GM18511 (cell line): ENCODE measurements at regions not wholly inside any gene's neighbourhood (a gene's known extent, or its start where the extent isn't known, plus 50 kb on each side); places are given as distances from the start of the nearest gene placed in this dataset.

Experiments
- ATAC-seq: cut with Tn5 transposase; IDR thresholded peaks from one replicate; pipeline ENCODE4 v1.9.1; 2021; ENCODE audit warnings: mild to moderate bottlenecking, moderate library complexity; ENCODE audit not compliant: unreplicated experiment

DNA sequence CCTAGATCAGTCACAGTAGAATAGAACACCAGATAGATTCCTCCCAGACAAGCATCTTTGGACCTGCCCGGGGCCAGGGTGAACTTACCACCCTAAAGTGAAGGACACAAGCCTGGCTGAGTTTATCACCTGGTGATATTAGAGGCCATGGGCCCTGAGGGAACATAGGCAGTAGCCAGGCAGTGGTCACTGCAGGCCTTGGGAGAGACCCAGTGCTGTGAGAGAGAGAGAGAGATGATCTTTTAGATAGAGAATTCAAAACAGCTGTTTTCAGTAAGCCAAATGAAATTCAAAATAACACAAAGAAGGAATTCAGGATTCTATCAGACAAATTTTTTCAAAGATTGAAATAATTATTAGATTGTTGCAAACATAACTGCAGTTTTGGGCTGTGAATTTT is 1679.9 kb downstream of the EFNB2 start:
- no peak for ATAC-seq

DNA sequence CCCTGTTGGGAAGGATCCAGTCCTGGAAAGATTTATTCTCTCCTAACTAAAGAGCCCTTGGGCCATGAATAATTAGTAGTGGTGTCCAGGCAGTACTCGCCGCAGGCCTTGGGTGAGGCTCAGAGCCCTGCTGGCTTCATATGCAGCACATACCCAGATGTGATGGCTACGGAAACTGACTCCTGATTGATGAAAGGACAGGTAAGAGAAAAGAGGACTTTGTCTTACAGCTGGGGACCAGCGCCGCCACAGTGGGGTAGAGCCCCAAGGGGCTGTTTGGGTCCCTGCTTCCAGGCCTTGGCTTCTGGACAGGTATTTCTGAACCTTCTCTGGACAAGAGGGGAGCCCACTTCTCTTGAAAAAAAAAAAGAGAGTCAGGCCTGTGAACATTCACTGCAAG is 1680.8 kb downstream of the EFNB2 start:
- no peak for ATAC-seq

DNA sequence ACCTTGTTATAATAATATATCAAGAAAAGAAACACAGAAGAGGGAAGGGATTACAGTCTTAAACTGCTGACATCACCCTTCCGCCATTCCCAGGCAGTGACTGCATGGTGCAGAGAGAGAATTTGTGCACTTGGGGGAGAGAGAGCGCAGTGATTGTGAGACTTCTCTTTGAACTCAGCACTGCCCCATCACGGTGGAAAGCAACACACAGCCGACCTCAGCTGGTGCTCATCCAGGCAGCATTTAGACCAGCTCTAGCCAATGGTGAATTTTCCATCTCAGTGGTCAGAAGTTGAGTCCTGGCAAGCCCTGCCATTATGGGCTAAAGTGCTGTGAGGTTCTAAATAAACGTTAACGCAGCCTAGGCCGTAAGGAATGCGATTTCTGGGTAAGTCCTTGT is 1681.5 kb downstream of the EFNB2 start:
- ATAC-seq = no peak

DNA sequence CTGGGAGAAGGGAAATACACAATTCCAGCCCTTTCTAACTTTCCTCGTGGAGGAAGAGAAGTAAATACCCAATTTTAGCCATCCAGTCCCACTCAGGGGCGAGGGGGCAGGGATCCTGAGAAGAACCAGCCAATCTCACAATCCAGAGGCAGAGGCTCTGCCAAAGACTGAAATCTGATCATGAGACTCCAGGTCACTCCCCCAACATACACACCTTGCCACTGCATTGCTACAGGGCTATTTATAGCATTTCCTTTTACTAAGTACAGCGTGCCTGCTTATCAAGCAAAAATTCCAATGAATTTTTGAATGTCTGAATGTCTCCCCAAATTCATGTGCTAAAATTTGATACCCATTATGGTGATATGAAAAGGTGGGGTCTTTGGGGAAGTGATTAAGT is 1687.5 kb downstream of the EFNB2 start:
- ATAC-seq = no peak

- ATAC-seq = no peak
Measured at GRCh38 chr13:104843401-104843800, 1692.1 kb downstream of the EFNB2 start.

DNA sequence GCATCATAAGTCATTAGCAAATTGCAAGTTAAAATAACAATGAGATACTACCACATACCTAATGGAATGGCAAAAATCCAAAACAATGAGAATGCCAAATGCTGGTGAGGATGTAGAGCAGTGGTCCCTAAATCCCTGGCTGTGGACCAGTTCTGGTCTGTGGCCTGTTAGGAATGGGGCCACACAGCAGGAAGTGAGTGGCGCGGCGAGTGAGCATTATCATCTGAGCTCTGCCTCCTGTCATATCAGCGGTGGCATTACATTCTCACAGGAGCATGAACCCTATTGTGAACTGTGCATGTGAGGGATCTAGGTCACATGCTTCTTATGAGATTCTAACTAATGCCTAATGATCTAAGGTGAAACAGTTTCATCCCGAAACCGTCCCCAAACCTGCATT is 1694.4 kb downstream of the EFNB2 start:
- no peak for ATAC-seq

GRCh38 chr13:104837756-104838155 is 1697.7 kb downstream of the EFNB2 start:
- no peak for ATAC-seq

- no peak for ATAC-seq
Measured at GRCh38 chr13:104833221-104833620, 1702.2 kb downstream of the EFNB2 start.

DNA sequence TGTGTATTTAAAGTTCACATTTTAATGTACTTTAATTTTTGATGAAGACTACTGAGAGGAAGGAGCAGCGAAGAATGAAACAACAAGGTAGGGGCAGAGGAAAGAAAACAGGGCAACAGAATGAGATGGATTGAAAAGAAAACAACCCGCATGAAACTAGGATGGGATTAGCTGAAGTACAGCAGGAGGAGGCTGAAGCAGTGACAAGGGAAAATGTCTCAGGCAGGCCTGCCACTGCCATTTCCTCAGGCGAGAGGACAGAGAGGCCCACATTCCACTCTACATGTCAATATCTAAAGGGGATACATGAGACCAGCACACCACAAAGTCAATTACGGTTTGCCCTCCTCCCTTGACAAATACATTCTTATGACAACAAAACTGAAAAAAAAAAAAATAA is 1703.2 kb downstream of the EFNB2 start:
- no peak for ATAC-seq

- ATAC-seq = no peak
Measured at GRCh38 chr13:104831831-104832230, 1703.6 kb downstream of the EFNB2 start.

DNA sequence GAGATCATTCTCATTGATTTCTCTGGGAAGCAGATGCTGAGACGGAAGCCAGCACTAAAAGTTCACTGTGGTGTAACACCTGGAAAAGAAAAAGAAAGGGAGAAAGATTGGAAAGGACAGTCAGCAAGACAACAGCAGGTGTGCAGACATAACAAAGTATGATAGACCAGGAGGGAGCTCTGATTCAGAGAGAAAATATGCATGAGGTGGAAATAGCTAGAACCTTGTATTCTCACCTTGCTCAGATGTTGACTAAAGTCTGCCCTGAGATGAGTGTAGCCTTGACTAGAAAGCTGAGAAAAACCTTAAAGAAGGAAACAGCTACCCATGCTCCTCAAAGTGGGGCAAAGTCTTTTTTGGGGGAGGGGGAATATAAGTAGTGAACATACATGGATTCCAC is 1711.8 kb downstream of the EFNB2 start:
- no peak for ATAC-seq

- ATAC-seq = no peak
Measured at GRCh38 chr13:104823071-104823470, 1712.4 kb downstream of the EFNB2 start.

GRCh38 chr13:104817271-104817670 is 1718.2 kb downstream of the EFNB2 start:
- no peak for ATAC-seq

- no peak for ATAC-seq
Measured at GRCh38 chr13:104816726-104817125, 1718.7 kb downstream of the EFNB2 start.

DNA sequence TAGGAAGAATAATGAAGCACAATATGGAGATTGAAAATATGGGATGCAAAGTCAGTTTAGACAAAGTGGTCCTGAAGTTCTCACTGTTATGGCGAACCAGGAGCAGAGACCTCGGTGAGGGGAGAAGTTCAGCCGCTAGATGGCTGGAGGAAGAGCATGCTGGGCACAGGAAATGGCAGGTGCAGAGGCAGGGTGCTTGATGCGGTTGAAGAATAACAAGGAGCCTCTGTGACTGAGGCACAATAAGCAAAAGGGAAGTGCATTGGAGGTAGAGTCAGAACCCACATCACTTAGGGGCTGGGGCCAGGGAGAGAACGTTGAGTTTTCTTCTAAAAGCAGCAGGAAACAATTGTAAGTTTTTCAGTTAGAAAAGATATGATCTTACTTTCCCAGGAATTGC is 1725.2 kb downstream of the EFNB2 start:
- ATAC-seq = no peak

- no peak for ATAC-seq
Measured at GRCh38 chr13:104809483-104809882, 1726.0 kb downstream of the EFNB2 start.

GRCh38 chr13:104805346-104805745 is 1730.1 kb downstream of the EFNB2 start:
- ATAC-seq = no peak

DNA sequence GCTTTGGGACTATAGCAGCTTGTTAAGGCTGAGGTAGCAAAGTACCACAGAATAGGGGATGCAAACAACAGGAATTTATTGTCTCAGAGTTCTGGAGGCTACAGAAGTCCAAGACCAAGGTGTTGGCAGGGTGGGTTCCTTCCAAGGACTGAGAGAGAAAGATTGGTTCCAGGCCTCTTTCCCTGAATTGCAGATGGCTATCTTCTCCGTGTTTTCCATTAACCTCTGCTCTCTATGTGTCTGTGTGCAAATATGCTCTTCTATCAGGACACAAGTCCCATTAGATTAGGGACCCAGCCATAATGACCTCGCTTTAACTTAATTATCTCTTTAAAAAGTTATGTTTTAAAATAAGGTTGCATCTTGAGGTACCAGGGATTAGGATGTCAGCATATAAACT is 1732.9 kb upstream of the SLC10A2 start:
- no peak for ATAC-seq

- ATAC-seq = no peak
Measured at GRCh38 chr13:104798486-104798885, 1732.3 kb upstream of the SLC10A2 start.

DNA sequence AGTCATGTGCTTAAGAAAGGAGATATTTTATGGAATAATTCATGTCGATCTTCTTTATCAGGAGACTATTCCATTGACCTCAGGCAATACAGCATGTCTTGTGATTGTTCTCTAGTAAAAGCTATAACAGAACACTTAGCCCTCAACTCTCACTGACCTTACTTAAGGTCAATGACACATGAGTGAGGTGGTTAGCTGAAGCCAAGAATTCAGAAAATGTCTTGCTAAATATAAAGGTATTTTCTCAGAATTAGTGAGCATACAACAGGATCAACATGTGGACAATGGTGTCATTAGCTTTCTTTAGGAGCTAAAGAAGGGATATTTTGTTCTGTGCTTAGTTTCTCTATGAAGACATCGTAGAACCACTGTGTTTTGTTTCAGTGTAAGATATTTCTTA is 1730.4 kb upstream of the SLC10A2 start:
- ATAC-seq = no peak

DNA sequence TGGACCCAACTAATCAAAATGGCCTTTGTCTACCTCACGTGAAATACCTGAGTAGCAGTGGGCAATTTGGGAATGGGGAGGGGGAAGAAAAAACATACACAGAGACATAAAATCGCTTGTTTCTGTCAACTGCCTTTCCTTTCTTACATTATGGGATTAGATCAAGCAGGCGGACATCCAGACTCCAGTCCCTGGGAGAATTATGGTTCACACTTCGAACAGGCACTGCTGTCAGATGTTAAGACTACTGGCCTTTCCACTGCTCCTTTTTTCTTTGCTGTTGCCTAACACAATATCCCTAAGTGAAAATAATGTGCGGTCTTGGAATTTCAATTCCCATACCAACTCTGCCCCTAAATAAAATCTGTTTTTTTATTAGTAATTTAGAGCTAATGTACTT is 1719.7 kb upstream of the SLC10A2 start:
- no peak for ATAC-seq

- no peak for ATAC-seq
Measured at GRCh38 chr13:104784891-104785290, 1718.7 kb upstream of the SLC10A2 start.

- ATAC-seq = no peak
Measured at GRCh38 chr13:104782741-104783140, 1716.5 kb upstream of the SLC10A2 start.
